ENCODE measurements at regions not wholly inside any gene's neighbourhood (a gene's known extent, or its start where the extent isn't known, plus 50 kb on each side); places are given as distances from the start of the nearest gene placed in this dataset.

- BruUV-seq (replicated peaks) = no TSS peak
These were observed 146.2 kb downstream of the TBX18 start for GRCh38 chr6:84618046-84618752.

GRCh38 chr6:84615987-84616386, 148.4 kb downstream of the TBX18 start:
- in situ Hi-C loops (cut with MboI) (no loop called here), intact Hi-C loops (cut with micrococcal nuclease) (no loop called here)
- H3K79me2 ChIP-seq (ENCODE audit: control insufficient read depth, insufficient read depth, low read length) = no peaks in the 10 kb centered on the region
- POLR2A ChIA-PET = no interaction called here
- H3K9ac ChIP-seq (ENCODE audit: insufficient read depth in 1 of 2, low read depth in 2 of 2, low read length in 2 of 2) = no peak overlapping the region
- H3K4me2 ChIP-seq (ENCODE audit: insufficient read depth, low read length) = no peak overlapping the region
- ATAC-seq (no peak), DNase-seq (ENCODE audit: extremely low read depth in 1 of 4, low spot score in 3 of 4) (no peak), FAIRE-seq (no peak)
- no peaks in the 10 kb centered on the region; a peak in 1 of 5 replicates for H3K4me1 ChIP-seq (replicated peaks in 1 of 2; ENCODE audit: control insufficient read depth in 2 of 2, insufficient read depth in 2 of 2, low read length in 2 of 2)
- H3K36me3 ChIP-seq (ENCODE audit: control insufficient read depth, insufficient read depth, low read length) = no peaks in the 10 kb centered on the region
- H3K4me3 ChIP-seq = no peak overlapping the region
- H2AFZ ChIP-seq (ENCODE audit: low read depth, low read length) = no peak overlapping the region
- H4K20me1 ChIP-seq (replicated peaks; ENCODE audit: control insufficient read depth, insufficient read depth, low read length) = no peaks in the 10 kb centered on the region
- 0% methylated on average over 2 of the region's 2 CpGs for WGBS (ENCODE audit: insufficient coverage, low coverage, missing lambda C conversion rate)
- CTCF ChIA-PET (ENCODE audit: low intra/inter-chr PET ratio) = no interaction called here
- BruUV-seq (replicated peaks) = no TSS peak
- peaks cover 0 to 3% of the 10 kb centered on the region in 2 experiments; a peak in 1 of 5 replicates for H3K27me3 ChIP-seq (ENCODE audit: control insufficient read depth in 2 of 2, insufficient read depth in 2 of 2, low read length in 2 of 2)
- no peaks in the 10 kb centered on the region for H3K9me3 ChIP-seq (replicated peaks; ENCODE audit: control insufficient read depth, insufficient read depth, low read depth, low read length)
- H3K27ac ChIP-seq (ENCODE audit: extremely low read depth, low read depth, low read length) = no peak overlapping the region
- H3K9me1 ChIP-seq (ENCODE audit: control insufficient read depth, insufficient read depth, low read length) = no peaks in the 10 kb centered on the region
- TF ChIP-seq SMARCA5 (IDR thresholded peaks at IDR 0.05) (no peak), PPARD (CRISPR knock-in tag; IDR thresholded peaks at IDR 0.05) (no peak), CREB5 (CRISPR knock-in tag; IDR thresholded peaks at IDR 0.05) (no peak), ZNF280A (IDR thresholded peaks at IDR 0.05; ENCODE audit: low read depth, partially characterized antibody) (no peak), CUX1 (CRISPR knock-in tag; IDR thresholded peaks at IDR 0.05) (no peak), ZNF274 (IDR thresholded peaks at IDR 0.05; ENCODE audit: borderline replicate concordance, low read depth, low read length) (no peak)

More at GRCh38 chr6:84618046-84618752, 146.2 kb downstream of the TBX18 start:
- Histone ChIP-seq H3K4me2 (ENCODE audit: insufficient read depth, low read length) (no peak overlapping the region), H3K36me3 (ENCODE audit: control insufficient read depth, insufficient read depth, low read length) (no peaks in the 10 kb centered on the region), H3K27ac (ENCODE audit: extremely low read depth, low read depth, low read length) (no peak overlapping the region), H2AFZ (ENCODE audit: low read depth, low read length) (no peak overlapping the region), H3K9me3 (replicated peaks; ENCODE audit: control insufficient read depth, insufficient read depth, low read depth, low read length) (no peaks in the 10 kb centered on the region), H3K79me2 (ENCODE audit: control insufficient read depth, insufficient read depth, low read length) (no peaks in the 10 kb centered on the region), H4K20me1 (replicated peaks; ENCODE audit: control insufficient read depth, insufficient read depth, low read length) (no peaks in the 10 kb centered on the region), H3K4me3 (no peak overlapping the region), H3K27me3 (ENCODE audit: control insufficient read depth in 2 of 2, insufficient read depth in 2 of 2, low read length in 2 of 2) (peaks cover 0 to 3% of the 10 kb centered on the region in 2 experiments; a peak in 1 of 5 replicates), H3K9me1 (ENCODE audit: control insufficient read depth, insufficient read depth, low read length) (no peaks in the 10 kb centered on the region), H3K4me1 (replicated peaks in 1 of 2; ENCODE audit: control insufficient read depth in 2 of 2, insufficient read depth in 2 of 2, low read length in 2 of 2) (no peaks in the 10 kb centered on the region; a peak in 1 of 5 replicates), H3K9ac (ENCODE audit: insufficient read depth in 1 of 2, low read depth in 2 of 2, low read length in 2 of 2) (no peak overlapping the region)
- WGBS (ENCODE audit: insufficient coverage, low coverage, missing lambda C conversion rate) = 2% methylated on average over 8 of the region's 8 CpGs
- in situ Hi-C loops (cut with MboI) = no loop called here
- intact Hi-C loops (cut with micrococcal nuclease) = no loop called here
- no peak for TF ChIP-seq PTRF (tag; IDR thresholded peaks at IDR 0.05)
- ATAC-seq (no peak), FAIRE-seq (no peak), DNase-seq (ENCODE audit: extremely low read depth in 1 of 4, low spot score in 3 of 4) (no peak)
- ChIA-PET CTCF (ENCODE audit: low intra/inter-chr PET ratio) (no interaction called here), POLR2A (no interaction called here)

Data from K562 (cell line).